ENCODE measurements at regions not wholly inside any gene's neighbourhood (a gene's known extent, or its start where the extent isn't known, plus 50 kb on each side); places are given as distances from the start of the nearest gene placed in this dataset.
A peak's percentile ranks its signal among the peaks of the same experiment; 100 is the strongest.

DNA sequence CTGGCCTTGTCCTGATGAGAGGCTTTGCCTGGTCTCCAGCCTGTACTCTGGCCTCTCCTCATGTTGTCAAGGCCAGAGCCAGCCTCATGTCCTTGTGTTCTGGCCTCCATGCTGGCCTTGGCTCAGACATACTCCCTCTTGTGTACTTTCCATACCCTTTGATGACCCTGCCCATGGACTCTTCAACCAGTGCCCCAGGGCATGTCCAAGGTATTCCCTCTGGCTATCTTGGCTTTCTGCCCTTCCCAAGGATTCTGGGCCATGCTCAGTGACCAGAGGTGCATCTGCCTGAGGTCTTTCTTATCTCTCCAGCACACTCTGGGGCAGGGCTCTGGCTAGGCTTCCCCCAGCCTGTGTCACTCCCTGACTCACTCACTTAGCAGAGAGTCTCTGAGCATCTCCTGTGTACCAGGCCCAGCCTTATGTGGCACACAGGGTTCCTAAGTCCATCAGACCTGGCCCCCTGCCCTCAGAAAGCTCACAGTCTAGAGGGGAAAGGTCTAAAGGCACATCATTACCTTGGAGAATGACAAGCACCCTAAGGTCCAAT, 141.4 kb upstream of the GRIK3 start:
- no peak overlapping the region for H3K4me3 ChIP-seq (IDR thresholded peaks at IDR 0.05; ENCODE audit: insufficient read depth, low read depth, low read length)
- no peak overlapping the region for H3K27ac ChIP-seq
- H4K20me1 ChIP-seq (ENCODE audit: insufficient read depth), result no peaks in the 10 kb centered on the region
- no peak overlapping the region for H2AFZ ChIP-seq (ENCODE audit: low read depth)
- H3K9ac ChIP-seq, result no peak overlapping the region
- TF ChIP-seq, protein P1, sequence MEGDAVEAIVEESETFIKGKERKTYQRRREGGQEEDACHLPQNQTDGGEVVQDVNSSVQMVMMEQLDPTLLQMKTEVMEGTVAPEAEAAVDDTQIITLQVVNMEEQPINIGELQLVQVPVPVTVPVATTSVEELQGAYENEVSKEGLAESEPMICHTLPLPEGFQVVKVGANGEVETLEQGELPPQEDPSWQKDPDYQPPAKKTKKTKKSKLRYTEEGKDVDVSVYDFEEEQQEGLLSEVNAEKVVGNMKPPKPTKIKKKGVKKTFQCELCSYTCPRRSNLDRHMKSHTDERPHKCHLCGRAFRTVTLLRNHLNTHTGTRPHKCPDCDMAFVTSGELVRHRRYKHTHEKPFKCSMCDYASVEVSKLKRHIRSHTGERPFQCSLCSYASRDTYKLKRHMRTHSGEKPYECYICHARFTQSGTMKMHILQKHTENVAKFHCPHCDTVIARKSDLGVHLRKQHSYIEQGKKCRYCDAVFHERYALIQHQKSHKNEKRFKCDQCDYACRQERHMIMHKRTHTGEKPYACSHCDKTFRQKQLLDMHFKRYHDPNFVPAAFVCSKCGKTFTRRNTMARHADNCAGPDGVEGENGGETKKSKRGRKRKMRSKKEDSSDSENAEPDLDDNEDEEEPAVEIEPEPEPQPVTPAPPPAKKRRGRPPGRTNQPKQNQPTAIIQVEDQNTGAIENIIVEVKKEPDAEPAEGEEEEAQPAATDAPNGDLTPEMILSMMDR (conservative IDR thresholded peaks at IDR 0.05; ENCODE audit: low read depth, low read length), result no peak
- H3K79me2 ChIP-seq (ENCODE audit: insufficient read depth, low read depth), result no peaks in the 10 kb centered on the region
- no peaks in the 10 kb centered on the region for H3K36me3 ChIP-seq (ENCODE audit: insufficient read depth)
- H3K4me1 ChIP-seq (ENCODE audit: low read depth, poor library complexity, severe bottlenecking), result no peaks in the 10 kb centered on the region
- H3K4me2 ChIP-seq, result no peak overlapping the region
- H3K27me3 ChIP-seq (ENCODE audit: insufficient read depth, low read depth), result peaks cover 7% of the 10 kb centered on the region; the same call in 1 of the 2 replicates

DNA sequence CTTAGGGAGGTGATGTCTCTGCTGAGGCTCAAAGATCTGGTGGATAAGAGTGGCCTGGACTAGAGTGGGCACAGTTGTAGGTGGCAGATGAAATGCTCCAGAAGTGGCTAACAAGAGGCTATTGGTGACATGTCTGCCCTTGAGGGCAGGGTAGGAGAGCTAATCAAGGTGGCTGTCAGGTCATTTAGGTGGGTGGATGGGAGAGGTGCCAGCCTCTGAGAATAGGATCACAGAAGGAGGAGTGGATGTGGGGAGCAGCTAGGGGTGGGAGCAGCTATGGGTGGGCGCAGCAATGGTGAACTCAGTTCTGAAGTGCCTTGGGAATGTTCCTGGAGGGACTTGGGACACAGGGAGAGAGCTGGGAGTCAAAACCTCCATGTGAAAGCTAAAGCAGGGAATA, 142.0 kb upstream of the GRIK3 start:
- Histone ChIP-seq H3K9ac (no peak overlapping the region), H3K4me2 (no peak overlapping the region), H4K20me1 (ENCODE audit: insufficient read depth) (no peaks in the 10 kb centered on the region), H3K27ac (no peak overlapping the region), H3K79me2 (ENCODE audit: insufficient read depth, low read depth) (no peaks in the 10 kb centered on the region), H3K36me3 (ENCODE audit: insufficient read depth) (no peaks in the 10 kb centered on the region), H3K4me3 (IDR thresholded peaks at IDR 0.05; ENCODE audit: insufficient read depth, low read depth, low read length) (no peak overlapping the region), H3K27me3 (ENCODE audit: insufficient read depth, low read depth) (peaks cover 7% of the 10 kb centered on the region; the same call in 1 of the 2 replicates), H3K4me1 (ENCODE audit: low read depth, poor library complexity, severe bottlenecking) (no peaks in the 10 kb centered on the region), H2AFZ (ENCODE audit: low read depth) (no peak overlapping the region)
- TF ChIP-seq, protein P1 (conservative IDR thresholded peaks at IDR 0.05; ENCODE audit: low read depth, low read length), result no peak

DNA sequence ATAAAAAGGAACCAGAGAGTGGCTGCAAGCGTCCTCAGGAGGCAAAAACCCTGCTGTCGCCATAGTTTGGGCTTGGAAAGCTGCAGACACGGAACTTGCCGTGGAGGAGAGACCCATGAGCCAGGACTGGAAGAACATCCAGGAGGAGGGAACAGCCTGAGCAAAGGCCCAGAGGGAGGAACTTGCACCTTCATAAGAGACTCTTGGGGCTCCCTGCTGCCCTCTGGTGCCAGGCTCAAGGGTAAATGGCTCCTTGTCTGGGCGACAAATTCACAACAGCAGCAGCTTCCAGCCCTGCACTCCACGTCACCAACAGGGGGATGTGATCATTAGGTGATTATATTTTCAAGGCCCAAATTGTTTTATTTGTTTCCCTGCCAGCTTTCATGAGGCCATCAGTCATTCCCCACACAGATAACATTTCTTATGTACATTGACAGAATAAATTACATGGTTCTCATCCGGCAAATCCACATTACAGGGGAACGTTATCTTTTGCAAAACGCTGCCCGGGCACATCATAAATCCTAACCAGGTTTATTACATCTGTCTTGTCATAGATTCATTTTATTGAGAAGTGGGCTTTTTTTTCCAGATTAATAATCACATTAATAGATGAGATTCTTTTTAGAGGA, 143.0 kb upstream of the GRIK3 start:
- H3K4me2 ChIP-seq, result no peak overlapping the region
- no peak overlapping the region for H3K27ac ChIP-seq
- no peak overlapping the region for H3K4me3 ChIP-seq (IDR thresholded peaks at IDR 0.05; ENCODE audit: insufficient read depth, low read depth, low read length)
- H4K20me1 ChIP-seq (ENCODE audit: insufficient read depth), result no peaks in the 10 kb centered on the region
- H3K36me3 ChIP-seq (ENCODE audit: insufficient read depth), result no peaks in the 10 kb centered on the region
- H3K4me1 ChIP-seq (ENCODE audit: low read depth, poor library complexity, severe bottlenecking), result no peaks in the 10 kb centered on the region
- no peak overlapping the region for H3K9ac ChIP-seq
- no peak overlapping the region for H2AFZ ChIP-seq (ENCODE audit: low read depth)
- TF ChIP-seq, protein P1 (conservative IDR thresholded peaks at IDR 0.05; ENCODE audit: low read depth, low read length), result peak; percentile 42
- H3K27me3 ChIP-seq (ENCODE audit: insufficient read depth, low read depth), result peaks cover 2% of the 10 kb centered on the region; the same call in 1 of the 2 replicates
- H3K79me2 ChIP-seq (ENCODE audit: insufficient read depth, low read depth), result no peaks in the 10 kb centered on the region

DNA sequence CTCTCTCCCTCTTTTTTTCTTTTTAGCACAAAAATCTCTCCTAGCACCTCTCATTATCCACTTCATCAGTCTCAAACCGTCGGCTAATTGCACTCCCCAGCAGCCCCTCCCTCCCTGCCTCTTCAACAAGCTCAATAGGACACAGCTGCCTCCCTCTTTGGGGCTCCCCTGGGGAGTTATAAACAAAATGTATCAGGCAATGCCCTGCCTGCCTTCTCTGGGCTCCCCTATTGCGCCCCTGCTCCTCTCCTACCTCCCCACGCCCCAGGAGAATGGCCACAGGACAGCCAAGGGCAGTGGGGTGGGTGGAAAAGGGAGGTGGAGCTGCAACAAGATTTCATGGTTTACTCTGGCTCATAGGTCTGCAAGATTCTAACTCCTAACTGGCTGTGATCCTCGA, 147.1 kb upstream of the GRIK3 start:
- Histone ChIP-seq H3K27ac (no peak overlapping the region), H3K27me3 (ENCODE audit: insufficient read depth, low read depth) (peaks cover 2% of the 10 kb centered on the region; the same call in 1 of the 2 replicates), H2AFZ (ENCODE audit: low read depth) (no peak overlapping the region), H3K36me3 (ENCODE audit: insufficient read depth) (no peaks in the 10 kb centered on the region), H4K20me1 (ENCODE audit: insufficient read depth) (no peaks in the 10 kb centered on the region), H3K4me2 (no peak overlapping the region), H3K79me2 (ENCODE audit: insufficient read depth, low read depth) (no peaks in the 10 kb centered on the region), H3K4me1 (ENCODE audit: low read depth, poor library complexity, severe bottlenecking) (no peaks in the 10 kb centered on the region), H3K4me3 (IDR thresholded peaks at IDR 0.05; ENCODE audit: insufficient read depth, low read depth, low read length) (no peak overlapping the region), H3K9ac (no peak overlapping the region)
- TF ChIP-seq, protein P1 (conservative IDR thresholded peaks at IDR 0.05; ENCODE audit: low read depth, low read length), result no peak
